Esophagus muscularis mucosa (tissue), 4 donors: ENCODE measurements at regions not wholly inside any gene's neighbourhood (a gene's known extent, or its start where the extent isn't known, plus 50 kb on each side); places are given as distances from the start of the nearest gene placed in this dataset.

Experiments
- DNase-seq: peaks from one replicate; pipeline ENCODE4 v3.0.0-alpha.2; 2017; ENCODE audit errors: extremely low spot score
- H3K27ac ChIP-seq, 4 donors: fragments of 200-600 bp; sonication (generic); replicated peaks in 1 of 4; 1 replicate in 3 of 4; 2 replicates in 1 of 4; pipeline ENCODE4 v1.5.1; 2016 to 2019; ENCODE audit warnings: mild to moderate bottlenecking in 1 of 4
- H3K27me3 ChIP-seq, 4 donors: fragments of 200-600 bp; sonication (generic); one replicate each; pipeline versions ENCODE4 v1.5.1 to v1.6.0; 2016 to 2019
- H3K36me3 ChIP-seq, 4 donors: fragments of 200-600 bp; sonication (generic); one replicate each; pipeline ENCODE4 v1.5.1; 2016 to 2019
- H3K4me1 ChIP-seq, 4 donors: fragments of 200-600 bp; sonication (generic); one replicate each; pipeline ENCODE4 v1.5.1; 2016 to 2019
- H3K4me3 ChIP-seq, 4 donors: fragments of 200-600 bp; sonication (generic); 1 replicate in 2 of 4; 2 replicates in 2 of 4; pipeline ENCODE4 v1.5.1; 2016 to 2019; ENCODE audit warnings: mild to moderate bottlenecking in 4 of 4, moderate library complexity in 1 of 4
- H3K9me3 ChIP-seq, 4 donors: fragments of 200-600 bp; sonication (generic); 1 replicate in 3 of 4; 2 replicates in 1 of 4; pipeline ENCODE4 v1.5.1; 2016 to 2019
- CTCF ChIP-seq, 3 experiments: fragments of 200-600 bp in 2 of 3; fragments of 450-650 bp in 1 of 3; sonication (generic) in 2 of 3; IDR thresholded peaks; one replicate each; pipeline ENCODE4 v1.5.1; 2017 to 2019; ENCODE audit warnings: antibody characterized with exemption in 3 of 3, mild to moderate bottlenecking in 2 of 3, moderate library complexity in 1 of 3
- EP300 ChIP-seq: sonication (generic); formaldehyde crosslinking; IDR thresholded peaks from one replicate; pipeline ENCODE4 v1.6.1; 2017; ENCODE audit warnings: antibody characterized with exemption
- POLR2A ChIP-seq: fragments of 450-650 bp; IDR thresholded peaks from one replicate; pipeline ENCODE4 v1.6.1; 2017; ENCODE audit warnings: antibody characterized with exemption, moderate library complexity, mild to moderate bottlenecking, low read depth
- POLR2AphosphoS5 ChIP-seq, 2 donors: sonication (generic); formaldehyde crosslinking; IDR thresholded peaks; one replicate each; pipeline ENCODE4 v1.6.1; 2017; ENCODE audit warnings: antibody characterized with exemption in 2 of 2
- WGBS: methylation state at CpG from one replicate; pipeline ENCODE4 v1.1.5; 2018; 5-methylcytosine and 5-hydroxymethylcytosine counted together
- intact Hi-C: fragments of 100-400 bp; cut with DNase I; formaldehyde crosslinking; loops from one replicate; pipeline ENCODE4 v1.15.1; 2023

GRCh38 chr4:30632751-30633150, 87.4 kb upstream of the PCDH7 start:
- Histone ChIP-seq H3K9me3 (peaks cover 0 to 3% (median 0%) of the 10 kb centered on the region in 4 donors), H3K36me3 (no peaks in the 10 kb centered on the region), H3K27ac (no peak overlapping the region), H3K27me3 (no peaks in the 10 kb centered on the region), H3K4me3 (no peak overlapping the region), H3K4me1 (no peaks in the 10 kb centered on the region)
- no peak for DNase-seq
- intact Hi-C loops: no loop called here
- TF ChIP-seq EP300 (no peak), POLR2A (no peak), CTCF (IDR thresholded peaks at IDR 0.05) (no peak), POLR2AphosphoS5 (IDR thresholded peaks at IDR 0.05) (no peak)
- 84% methylated on average over 1 of the region's 1 CpG for WGBS

- Histone ChIP-seq H3K27ac (no peak overlapping the region), H3K36me3 (no peaks in the 10 kb centered on the region), H3K9me3 (no peaks in the 10 kb centered on the region), H3K4me3 (no peak overlapping the region), H3K4me1 (no peaks in the 10 kb centered on the region), H3K27me3 (no peaks in the 10 kb centered on the region)
- 100% methylated on average over 1 of the region's 1 CpG for WGBS
- TF ChIP-seq CTCF (IDR thresholded peaks at IDR 0.05) (no peak), POLR2A (no peak), POLR2AphosphoS5 (IDR thresholded peaks at IDR 0.05) (no peak), EP300 (no peak)
- no peak for DNase-seq
- intact Hi-C loops: no loop called here
Observed at GRCh38 chr4:30641345-30641744, 78.8 kb upstream of the PCDH7 start.

GRCh38 chr4:30642567-30642966, 77.6 kb upstream of the PCDH7 start:
- H3K27me3 ChIP-seq: no peaks in the 10 kb centered on the region
- H3K4me3 ChIP-seq: no peak overlapping the region
- WGBS: 17% methylated on average over 1 of the region's 1 CpG
- intact Hi-C loops: no loop called here
- no peaks in the 10 kb centered on the region for H3K9me3 ChIP-seq
- H3K36me3 ChIP-seq: no peaks in the 10 kb centered on the region
- no peak overlapping the region for H3K27ac ChIP-seq
- no peaks in the 10 kb centered on the region for H3K4me1 ChIP-seq
- DNase-seq: no peak
- no peak for TF ChIP-seq POLR2A
- TF ChIP-seq EP300: no peak
- TF ChIP-seq POLR2AphosphoS5 (IDR thresholded peaks at IDR 0.05): no peak
- no peak for TF ChIP-seq CTCF (IDR thresholded peaks at IDR 0.05)

GRCh38 chr4:30653291-30653690, 66.9 kb upstream of the PCDH7 start:
- H3K4me3 ChIP-seq: no peak overlapping the region
- TF ChIP-seq POLR2AphosphoS5 (IDR thresholded peaks at IDR 0.05) (no peak), POLR2A (no peak)

GRCh38 chr4:30656828-30657227, 63.3 kb upstream of the PCDH7 start:
- Histone ChIP-seq H3K36me3 (no peaks in the 10 kb centered on the region), H3K27me3 (no peaks in the 10 kb centered on the region), H3K27ac (no peak overlapping the region), H3K4me1 (no peaks in the 10 kb centered on the region), H3K4me3 (no peak overlapping the region), H3K9me3 (no peaks in the 10 kb centered on the region)
- intact Hi-C loops: no loop called here
- no peak for TF ChIP-seq EP300
- TF ChIP-seq POLR2AphosphoS5 (IDR thresholded peaks at IDR 0.05): no peak
- TF ChIP-seq POLR2A: no peak
- TF ChIP-seq CTCF (IDR thresholded peaks at IDR 0.05): no peak
- 86% methylated on average over 5 of the region's 5 CpGs for WGBS
- DNase-seq: no peak

More at GRCh38 chr4:30653291-30653690, 66.9 kb upstream of the PCDH7 start:
- Histone ChIP-seq H3K36me3 (no peaks in the 10 kb centered on the region), H3K4me1 (no peaks in the 10 kb centered on the region), H3K27me3 (no peaks in the 10 kb centered on the region), H3K9me3 (no peaks in the 10 kb centered on the region), H3K27ac (no peak overlapping the region)
- 41% methylated on average over 1 of the region's 1 CpG for WGBS
- intact Hi-C loops: no loop called here
- no peak for DNase-seq
